OCI-LY7 (cell line): ENCODE measurements at regions not wholly inside any gene's neighbourhood (a gene's known extent, or its start where the extent isn't known, plus 50 kb on each side); places are given as distances from the start of the nearest gene placed in this dataset.

Experiments used
- BruUV-seq: library from RNA; stranded (reverse); fragments of 400-500 nt; replicated peaks from 2 replicates; lab custom pipeline; 2021; lab: Mats Ljungman, UMichigan
- CTCF ChIA-PET: fragments of 300-600 bp; sonication (Branson Sonifier 250); formaldehyde crosslinking; loops from one replicate; lab custom pipeline; 2022; ENCODE audit warnings: antibody characterized with exemption; ENCODE audit not compliant: unreplicated experiment; lab: Charles Lee
- POLR2A ChIA-PET: fragments of 300-600 bp; sonication (Branson Sonifier 250); formaldehyde crosslinking; loops from one replicate; lab custom pipeline; 2022; ENCODE audit warnings: antibody characterized with exemption; lab: Charles Lee
- DNase-seq: peaks from one replicate; pipeline ENCODE4 v3.0.0-alpha.2; 2015; ENCODE audit warnings: low spot score
- H2AFZ ChIP-seq: fragments of 200-600 bp; sonication (generic), shearing (Covaris generic); 2 replicates; pipeline ENCODE4 v1.6.1; 2014; ENCODE audit warnings: mild to moderate bottlenecking, antibody characterized with exemption, low read length, moderate library complexity
- H3K27ac ChIP-seq: fragments of 200-600 bp; sonication (generic); 2 replicates; pipeline ENCODE4 v1.5.1; 2014; ENCODE audit warnings: mixed run types, low read depth, mild to moderate bottlenecking, moderate library complexity, low read length, inconsistent platforms; ENCODE audit not compliant: poor library complexity, severe bottlenecking
- H3K36me3 ChIP-seq: fragments of 200-600 bp; sonication (generic); 2 replicates; pipeline ENCODE4 v1.6.1; 2014; ENCODE audit warnings: mild to moderate bottlenecking, antibody characterized with exemption, low read length, moderate library complexity, mixed read lengths; ENCODE audit not compliant: insufficient read depth
- H3K4me1 ChIP-seq: fragments of 200-600 bp; sonication (generic); 2 replicates; pipeline ENCODE4 v1.5.1; 2014; ENCODE audit warnings: mild to moderate bottlenecking, low read length; ENCODE audit not compliant: insufficient read depth, poor library complexity, severe bottlenecking
- H3K4me2 ChIP-seq: fragments of 200-600 bp; sonication (generic); 2 replicates; pipeline ENCODE4 v1.6.1; 2014; ENCODE audit warnings: mild to moderate bottlenecking, low read length
- H3K4me3 ChIP-seq: fragments of 200-600 bp; sonication (generic); 2 replicates; pipeline ENCODE4 v1.5.1; 2014; ENCODE audit warnings: mild to moderate bottlenecking, low read depth, low read length; ENCODE audit not compliant: poor library complexity, severe bottlenecking
- H3K79me2 ChIP-seq: fragments of 200-600 bp; sonication (generic); 2 replicates; pipeline ENCODE4 v1.6.1; 2016; ENCODE audit warnings: low read depth, mild to moderate bottlenecking, low read length, moderate library complexity, mixed read lengths; ENCODE audit not compliant: insufficient read depth
- H3K9me2 ChIP-seq: fragments of 200-600 bp; sonication (generic); 2 replicates; pipeline ENCODE4 v1.6.1; 2016; ENCODE audit warnings: mild to moderate bottlenecking, low read length, mixed read lengths; ENCODE audit not compliant: insufficient read depth
- H3K9me3 ChIP-seq: fragments of 200-600 bp; sonication (generic); 2 replicates; pipeline ENCODE4 v1.6.1; 2014; ENCODE audit warnings: mild to moderate bottlenecking, mixed run types, low read length, mixed read lengths
- H4K20me1 ChIP-seq: fragments of 200-600 bp; sonication (generic); 2 replicates; pipeline ENCODE4 v1.6.1; 2014; ENCODE audit warnings: mild to moderate bottlenecking, antibody characterized with exemption, low read length, moderate library complexity, mixed read lengths; ENCODE audit not compliant: insufficient read depth
- EZH2phosphoT487 ChIP-seq: fragments of 200-600 bp; sonication (generic); IDR thresholded peaks from 2 replicates; pipeline ENCODE4 v1.6.1; 2018; ENCODE audit warnings: low read depth, borderline replicate concordance, mild to moderate bottlenecking, mixed run types, antibody characterized with exemption, low read length, moderate library complexity, mixed read lengths
- intact Hi-C: fragments of 100-400 bp; cut with micrococcal nuclease; formaldehyde crosslinking; loops from one replicate; pipeline ENCODE4 v1.10.0; 2022; ENCODE audit not compliant: unreplicated experiment
- TF ChIP-seq, protein P1 (sequence below): fragments of 200-600 bp; sonication (generic); conservative IDR thresholded peaks from 2 replicates; pipeline ENCODE4 v1.5.1; 2014; ENCODE audit warnings: mild to moderate bottlenecking, antibody characterized with exemption, low read length, moderate library complexity, mixed read lengths

DNA sequence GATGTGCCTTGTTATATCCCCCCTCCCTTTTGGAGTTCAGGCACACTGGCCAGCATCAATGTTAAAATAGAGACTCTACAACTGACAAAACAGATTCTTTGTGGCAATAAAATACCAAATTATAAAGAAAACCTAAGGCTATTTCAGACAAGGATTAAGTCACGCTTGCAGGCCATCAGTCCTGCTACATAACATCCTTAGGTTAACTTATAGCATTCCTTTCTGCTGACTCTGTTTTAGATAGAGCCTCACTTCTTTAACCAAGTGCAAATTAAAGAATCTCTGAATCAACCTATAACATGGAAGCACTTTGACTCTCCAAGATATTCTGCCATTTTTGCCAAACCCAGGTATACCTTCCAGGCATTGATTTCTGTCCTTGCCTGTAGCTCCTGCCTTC lies 784.6 kb downstream of the RNF144A start:
- TF ChIP-seq, protein P1, sequence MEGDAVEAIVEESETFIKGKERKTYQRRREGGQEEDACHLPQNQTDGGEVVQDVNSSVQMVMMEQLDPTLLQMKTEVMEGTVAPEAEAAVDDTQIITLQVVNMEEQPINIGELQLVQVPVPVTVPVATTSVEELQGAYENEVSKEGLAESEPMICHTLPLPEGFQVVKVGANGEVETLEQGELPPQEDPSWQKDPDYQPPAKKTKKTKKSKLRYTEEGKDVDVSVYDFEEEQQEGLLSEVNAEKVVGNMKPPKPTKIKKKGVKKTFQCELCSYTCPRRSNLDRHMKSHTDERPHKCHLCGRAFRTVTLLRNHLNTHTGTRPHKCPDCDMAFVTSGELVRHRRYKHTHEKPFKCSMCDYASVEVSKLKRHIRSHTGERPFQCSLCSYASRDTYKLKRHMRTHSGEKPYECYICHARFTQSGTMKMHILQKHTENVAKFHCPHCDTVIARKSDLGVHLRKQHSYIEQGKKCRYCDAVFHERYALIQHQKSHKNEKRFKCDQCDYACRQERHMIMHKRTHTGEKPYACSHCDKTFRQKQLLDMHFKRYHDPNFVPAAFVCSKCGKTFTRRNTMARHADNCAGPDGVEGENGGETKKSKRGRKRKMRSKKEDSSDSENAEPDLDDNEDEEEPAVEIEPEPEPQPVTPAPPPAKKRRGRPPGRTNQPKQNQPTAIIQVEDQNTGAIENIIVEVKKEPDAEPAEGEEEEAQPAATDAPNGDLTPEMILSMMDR, result no peak
- TF ChIP-seq EZH2phosphoT487, result no peak
- Histone ChIP-seq H3K4me3 (no peak overlapping the region), H3K9me3 (no peaks in the 10 kb centered on the region), H4K20me1 (no peaks in the 10 kb centered on the region), H3K36me3 (no peaks in the 10 kb centered on the region), H3K9me2 (no peaks in the 10 kb centered on the region), H3K4me2 (no peak overlapping the region), H3K4me1 (peaks cover 33% of the 10 kb centered on the region), H2AFZ (no peak overlapping the region; the same call in 1 of the 2 replicates), H3K27ac (no peak overlapping the region), H3K79me2 (no peaks in the 10 kb centered on the region)
- intact Hi-C loops, result no loop called here
- CTCF ChIA-PET, result no interaction called here
- POLR2A ChIA-PET, result interaction anchor here (0.6 to 1.2 kb wide), 6 partner anchors 11 to 1443 kb away, joined by 3 to 4 read pairs (median 3); partner anchors contain the start of gene ID2
- DNase-seq, result no peak
- no TSS peak for BruUV-seq

DNA sequence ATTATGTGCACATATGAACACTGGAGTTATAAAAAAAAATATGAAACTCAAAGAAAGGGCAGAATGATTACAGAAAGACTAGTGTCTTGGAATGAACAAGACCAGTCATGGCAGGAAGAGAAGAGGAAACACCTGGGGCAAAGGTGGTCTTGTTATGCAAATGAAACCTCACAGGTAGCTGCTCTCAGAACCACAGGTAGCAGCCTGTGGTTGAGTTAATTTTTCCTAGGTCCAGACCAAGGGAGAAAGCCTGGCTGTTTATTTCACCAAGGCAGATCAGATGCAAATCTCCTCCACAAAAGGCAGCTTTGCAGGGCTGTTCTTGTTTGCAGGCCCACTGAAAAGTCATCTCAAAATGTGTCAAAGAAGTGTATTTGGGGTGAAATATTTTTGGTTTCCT lies 785.8 kb downstream of the RNF144A start:
- no TSS peak for BruUV-seq
- intact Hi-C loops, result no loop called here
- no peaks in the 10 kb centered on the region for H3K9me2 ChIP-seq

More for the DNA sequence above, 785.8 kb downstream of the RNF144A start:
- Histone ChIP-seq H3K4me2 (peak overlapping the region; percentile 50), H2AFZ (no peak overlapping the region), H4K20me1 (no peaks in the 10 kb centered on the region), H3K79me2 (no peaks in the 10 kb centered on the region), H3K27ac (peak overlapping the region; percentile 46), H3K9me3 (no peaks in the 10 kb centered on the region), H3K36me3 (no peaks in the 10 kb centered on the region), H3K4me1 (peaks cover 33% of the 10 kb centered on the region), H3K4me3 (peak overlapping the region; percentile 3)
- ChIA-PET POLR2A (interaction anchor here (0.6 to 1.2 kb wide), 5 partner anchors 8 to 1130 kb away, joined by 3 to 4 read pairs (median 3); no protein-coding TSS in a partner anchor), CTCF (no interaction called here)
- DNase-seq, result peak; percentile 47
- TF ChIP-seq, protein P1, result no peak
- no peak for TF ChIP-seq EZH2phosphoT487
